ENCODE measurements at regions not wholly inside any gene's neighbourhood (a gene's known extent, or its start where the extent isn't known, plus 50 kb on each side); places are given as distances from the start of the nearest gene placed in this dataset.

GRCh38 chr4:57287687-57288604, 177.8 kb upstream of the IGFBP7 start:
- in situ Hi-C loops (cut with HindIII; ENCODE audit: low sequenced_read_pairs), result no loop called here
- DNase-seq (ENCODE audit: low spot score), result no peak

GRCh38 chr4:57282933-57283310, 172.7 kb upstream of the IGFBP7 start:
- no peak for DNase-seq (ENCODE audit: low spot score)
- in situ Hi-C loops (cut with HindIII; ENCODE audit: low sequenced_read_pairs), result no loop called here

- no peak for DNase-seq (ENCODE audit: low spot score)
Measured at GRCh38 chr4:57280481-57280880, 170.3 kb upstream of the IGFBP7 start.

GRCh38 chr4:57278780-57279179, 168.6 kb upstream of the IGFBP7 start:
- DNase-seq (ENCODE audit: low spot score), result no peak
- in situ Hi-C loops (cut with HindIII; ENCODE audit: low sequenced_read_pairs), result no loop called here

More at GRCh38 chr4:57280481-57280880, 170.3 kb upstream of the IGFBP7 start:
- in situ Hi-C loops (cut with HindIII; ENCODE audit: low sequenced_read_pairs), result no loop called here

- DNase-seq (ENCODE audit: low spot score), result no peak
- in situ Hi-C loops (cut with HindIII; ENCODE audit: low sequenced_read_pairs), result no loop called here
Measured at GRCh38 chr4:57274082-57274481, 163.9 kb upstream of the IGFBP7 start.

DNA sequence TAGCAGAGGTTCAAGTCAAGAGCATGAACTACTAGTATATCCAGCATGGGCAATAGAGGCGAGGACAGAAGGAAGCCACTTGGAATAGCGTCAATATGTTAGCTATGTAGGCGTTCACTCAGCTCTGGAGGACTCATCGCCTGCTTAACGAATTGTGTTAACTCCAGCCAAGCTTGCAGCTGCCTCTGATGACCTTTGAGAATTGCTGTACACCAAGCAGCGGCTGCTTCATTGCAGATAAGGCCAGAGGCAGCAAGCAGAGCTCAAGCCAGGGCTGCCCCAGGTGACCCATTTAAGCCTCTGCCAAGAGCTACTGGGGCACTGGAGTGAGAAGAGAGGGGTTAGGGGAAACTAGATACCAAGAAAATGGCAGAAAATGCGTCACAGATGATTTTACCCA, 160.2 kb upstream of the IGFBP7 start:
- in situ Hi-C loops (cut with HindIII; ENCODE audit: low sequenced_read_pairs), result no loop called here
- no peak for DNase-seq (ENCODE audit: low spot score)

DNA sequence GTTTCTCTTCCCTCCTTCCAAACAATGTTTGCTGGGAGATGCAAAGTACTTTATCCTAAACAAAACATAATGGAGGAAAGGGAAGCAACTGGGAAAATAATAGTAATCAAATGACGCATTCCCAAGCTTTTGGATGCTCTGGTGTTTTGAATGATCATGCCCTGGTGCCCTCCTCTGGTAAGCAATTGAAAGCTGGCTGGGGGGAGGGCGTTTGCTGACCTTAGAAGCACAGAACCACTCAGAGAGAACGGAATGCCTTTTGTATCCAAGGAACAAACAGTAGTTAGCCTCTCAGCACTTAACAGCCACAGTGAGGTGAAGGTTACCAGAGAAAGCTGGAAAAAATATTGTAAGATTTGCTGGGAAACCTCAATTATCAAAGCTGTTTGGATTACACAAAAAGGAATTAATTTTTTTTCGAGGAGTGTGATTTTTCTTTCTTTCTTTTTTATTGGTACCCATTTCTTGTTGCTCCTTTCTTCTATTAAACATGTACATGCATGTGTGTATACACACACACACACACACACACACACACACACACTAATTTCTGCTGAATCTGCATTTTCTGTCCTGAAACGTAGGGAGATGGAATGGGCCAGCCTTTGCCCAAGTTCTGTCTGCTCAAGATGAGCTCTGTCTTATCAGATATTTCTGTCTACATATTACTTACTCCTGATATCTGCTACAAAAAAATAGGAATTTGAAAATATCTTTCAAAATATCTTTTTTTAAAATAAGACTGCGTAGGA, 155.8 kb upstream of the IGFBP7 start:
- in situ Hi-C loops (cut with HindIII; ENCODE audit: low sequenced_read_pairs), result no loop called here
- DNase-seq (ENCODE audit: low spot score), result no peak

GRCh38 chr4:57254754-57255153, 144.6 kb upstream of the IGFBP7 start:
- no peak for DNase-seq (ENCODE audit: low spot score)
- in situ Hi-C loops (cut with HindIII; ENCODE audit: low sequenced_read_pairs), result no loop called here

- in situ Hi-C loops (cut with HindIII; ENCODE audit: low sequenced_read_pairs), result no loop called here
- DNase-seq (ENCODE audit: low spot score), result no peak
Measured at GRCh38 chr4:57249083-57249482, 138.9 kb upstream of the IGFBP7 start.

- in situ Hi-C loops (cut with HindIII; ENCODE audit: low sequenced_read_pairs), result no loop called here
- DNase-seq (ENCODE audit: low spot score), result peak; percentile 3
Measured at GRCh38 chr4:57243076-57243475, 132.9 kb upstream of the IGFBP7 start.

GRCh38 chr4:57234252-57234775, 124.1 kb upstream of the IGFBP7 start:
- DNase-seq (ENCODE audit: low spot score), result no peak
- in situ Hi-C loops (cut with HindIII; ENCODE audit: low sequenced_read_pairs), result no loop called here

GRCh38 chr4:57233386-57233785, 123.2 kb upstream of the IGFBP7 start:
- DNase-seq (ENCODE audit: low spot score), result no peak
- in situ Hi-C loops (cut with HindIII; ENCODE audit: low sequenced_read_pairs), result no loop called here

- DNase-seq (ENCODE audit: low spot score), result no peak
- in situ Hi-C loops (cut with HindIII; ENCODE audit: low sequenced_read_pairs), result no loop called here
Measured at GRCh38 chr4:57231781-57232180, 121.6 kb upstream of the IGFBP7 start.

DNA sequence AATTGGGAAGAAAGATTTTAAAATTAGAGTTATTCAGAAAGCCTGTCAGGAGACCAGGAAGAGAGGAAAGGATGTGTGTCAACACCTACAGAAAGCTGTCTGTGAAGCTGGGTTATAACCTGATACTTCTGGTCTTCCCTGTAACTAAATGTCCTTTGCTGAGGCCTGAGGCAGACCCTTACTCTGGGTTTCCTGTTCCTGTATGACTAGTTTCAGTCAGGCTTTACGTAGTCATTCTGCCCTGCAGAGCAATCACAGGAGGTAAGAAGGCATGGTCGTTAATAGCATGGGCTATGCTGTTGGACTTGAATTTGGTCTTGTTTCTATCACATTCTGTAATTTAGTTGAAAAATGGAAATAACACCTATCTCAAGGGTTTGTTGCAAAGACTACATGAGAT, 110.5 kb upstream of the IGFBP7 start:
- no peak for DNase-seq (ENCODE audit: low spot score)
- in situ Hi-C loops (cut with HindIII; ENCODE audit: low sequenced_read_pairs), result no loop called here

GRCh38 chr4:57220172-57220571, 110.0 kb upstream of the IGFBP7 start:
- no peak for DNase-seq (ENCODE audit: low spot score)
- in situ Hi-C loops (cut with HindIII; ENCODE audit: low sequenced_read_pairs), result no loop called here

DNA sequence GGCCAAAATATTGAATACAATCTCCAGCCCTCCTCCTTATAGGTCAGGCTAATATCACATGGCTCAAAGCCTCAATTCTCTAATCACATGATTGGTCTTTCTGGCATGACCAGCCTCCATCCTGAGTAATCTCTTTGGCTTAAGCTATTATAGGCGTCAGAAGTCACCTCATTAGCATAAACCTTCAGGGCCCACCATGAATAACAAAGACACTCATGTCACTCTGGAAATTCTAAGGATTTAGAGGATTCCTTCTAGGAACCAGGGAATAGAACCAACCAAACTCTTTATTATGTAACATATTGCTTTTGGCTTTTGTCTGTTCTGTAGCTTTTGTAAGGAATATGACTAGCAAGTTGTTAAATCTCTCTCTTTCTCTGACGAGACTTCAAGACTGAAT, 109.2 kb upstream of the IGFBP7 start:
- in situ Hi-C loops (cut with HindIII; ENCODE audit: low sequenced_read_pairs), result no loop called here

DNA sequence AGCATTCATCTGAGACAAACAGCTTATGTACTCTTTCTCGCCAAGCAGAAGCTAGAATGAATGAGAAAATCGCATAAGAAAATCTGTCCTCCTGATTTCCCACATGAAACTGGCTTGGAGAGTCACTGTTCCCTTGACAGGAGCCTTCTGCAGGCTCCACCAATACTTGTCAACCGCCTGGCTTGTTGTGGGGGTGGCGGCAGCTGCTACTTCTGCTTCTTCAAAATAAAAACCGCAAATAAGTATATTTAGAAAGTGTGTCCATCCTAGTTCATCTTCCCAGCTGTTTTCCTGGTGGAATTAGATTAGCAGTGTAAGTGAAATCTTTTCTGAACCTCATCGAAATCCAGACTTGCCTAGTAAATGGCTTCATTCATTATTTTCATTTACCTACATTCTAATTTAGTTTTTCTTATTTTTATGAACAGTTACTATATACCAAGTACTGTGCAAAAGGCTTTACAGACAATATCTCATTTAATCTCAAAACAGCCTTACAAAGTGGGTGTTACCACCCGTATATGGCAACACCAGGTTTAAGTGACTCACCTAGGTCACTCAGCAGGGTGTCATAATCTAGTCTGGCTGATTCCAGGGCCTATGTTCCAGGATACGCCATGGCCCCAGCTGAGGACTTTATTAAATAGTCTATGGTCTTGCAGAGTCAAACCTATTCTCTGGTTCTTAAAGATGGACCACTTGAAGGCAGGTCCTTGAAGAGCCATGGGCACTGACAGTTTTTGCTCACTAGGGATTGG, 104.6 kb upstream of the IGFBP7 start:
- DNase-seq (ENCODE audit: low spot score), result no peak
- in situ Hi-C loops (cut with HindIII; ENCODE audit: low sequenced_read_pairs), result no loop called here

More for the DNA sequence above, 109.2 kb upstream of the IGFBP7 start:
- no peak for DNase-seq (ENCODE audit: low spot score)

GRCh38 chr4:57211131-57211530, 100.9 kb upstream of the IGFBP7 start:
- no peak for DNase-seq (ENCODE audit: low spot score)
- in situ Hi-C loops (cut with HindIII; ENCODE audit: low sequenced_read_pairs), result no loop called here

DNA sequence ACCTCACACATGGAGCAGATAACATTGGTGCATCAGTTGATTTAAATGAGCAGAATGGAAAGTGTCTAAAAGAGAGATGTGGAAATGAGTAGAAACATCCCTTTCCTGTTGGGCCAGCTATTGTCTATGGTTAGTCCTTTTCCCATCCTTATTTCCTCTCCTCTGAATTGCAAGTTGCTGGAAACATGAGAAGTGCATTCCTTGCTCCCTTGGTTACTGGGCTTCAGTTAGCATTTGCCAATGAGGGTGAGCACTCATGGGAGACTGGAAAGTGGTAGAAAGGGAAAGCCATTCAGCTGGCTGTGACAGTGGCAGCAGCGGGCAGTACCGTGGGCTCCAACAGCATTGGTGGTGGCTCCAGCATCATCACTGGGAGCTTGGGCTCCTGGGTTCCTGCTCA, 96.0 kb upstream of the IGFBP7 start:
- in situ Hi-C loops (cut with HindIII; ENCODE audit: low sequenced_read_pairs), result no loop called here
- no peak for DNase-seq (ENCODE audit: low spot score)

GRCh38 chr4:57205580-57205979, 95.4 kb upstream of the IGFBP7 start:
- in situ Hi-C loops (cut with HindIII; ENCODE audit: low sequenced_read_pairs), result no loop called here
- no peak for DNase-seq (ENCODE audit: low spot score)

All from G401 (cell line).